NK-92 (cell line): ENCODE measurements at regions not wholly inside any gene's neighbourhood (a gene's known extent, or its start where the extent isn't known, plus 50 kb on each side); places are given as distances from the start of the nearest gene placed in this dataset.
"Not testable (repeated sequence)": the region's sequence is repeated elsewhere in the genome, so short reads cannot be mapped to it uniquely, and the experiment has no call there.

ENCODE experiments used
- DNase-seq: peaks from one replicate; lab custom pipeline; 2025; ENCODE audit not compliant: unreplicated experiment; lab: John Stamatoyannopoulos, UW

DNA sequence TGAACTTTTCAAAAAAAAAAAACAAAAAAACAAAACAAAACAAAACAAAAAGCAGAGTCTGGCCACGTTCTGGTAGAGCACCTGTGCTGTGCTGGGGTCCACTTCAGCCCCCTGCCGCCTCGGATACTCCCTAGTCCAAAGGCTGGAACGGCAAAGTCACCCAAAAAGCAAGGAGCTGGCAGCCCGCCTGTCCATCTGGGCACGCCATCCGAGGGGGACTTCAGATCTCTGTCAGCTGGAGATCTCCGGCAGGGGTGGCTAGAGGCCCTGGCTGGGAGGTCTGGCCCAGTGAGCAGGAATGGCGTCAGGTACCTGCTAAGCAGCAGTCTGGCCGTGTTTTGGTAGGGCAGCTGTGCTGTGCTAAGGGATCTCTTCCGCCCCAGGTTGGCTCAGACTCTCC is 152.3 kb upstream of the ZNF516 start:
- DNase-seq: no peak

DNA sequence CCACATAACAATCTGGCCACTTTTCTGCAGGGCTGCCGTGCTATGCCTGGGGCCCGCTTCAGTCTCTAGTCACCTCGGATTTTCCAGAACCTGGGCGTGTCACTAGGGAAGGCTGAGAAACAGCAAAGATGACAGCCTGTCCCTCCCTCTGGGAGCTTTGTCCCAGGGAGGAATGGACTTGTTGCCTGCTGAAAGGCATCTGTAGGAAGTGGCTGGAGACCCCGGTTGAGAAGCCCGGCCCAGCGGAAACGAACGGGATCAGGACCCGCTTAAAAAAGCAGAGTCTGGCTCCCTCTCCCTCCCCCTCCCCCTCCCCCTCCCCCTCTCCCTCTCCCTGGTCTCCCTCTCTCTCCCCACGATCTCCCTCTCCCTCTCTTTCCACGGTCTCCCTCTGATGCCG is 149.5 kb upstream of the ZNF516 start:
- no peak for DNase-seq

DNA sequence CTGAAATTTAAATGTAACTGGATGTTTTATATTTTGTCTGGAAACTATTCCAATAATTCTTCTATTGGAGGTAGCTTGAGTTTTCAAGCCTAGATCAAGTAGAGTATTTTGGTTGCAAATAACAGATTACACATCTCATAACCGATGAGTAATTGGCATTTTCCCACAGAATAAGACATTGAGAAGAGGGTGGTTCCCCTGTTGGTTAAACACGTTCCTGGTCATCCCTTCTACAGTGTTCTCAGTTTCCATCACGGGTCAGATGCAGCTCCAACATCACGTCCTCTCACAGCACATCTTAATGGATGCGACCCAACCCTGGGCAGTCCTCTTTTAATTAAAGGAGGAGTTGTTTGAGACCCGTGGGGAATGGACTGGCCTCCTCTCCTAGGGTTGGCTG is 149.0 kb upstream of the ZNF516 start:
- no peak for DNase-seq

DNA sequence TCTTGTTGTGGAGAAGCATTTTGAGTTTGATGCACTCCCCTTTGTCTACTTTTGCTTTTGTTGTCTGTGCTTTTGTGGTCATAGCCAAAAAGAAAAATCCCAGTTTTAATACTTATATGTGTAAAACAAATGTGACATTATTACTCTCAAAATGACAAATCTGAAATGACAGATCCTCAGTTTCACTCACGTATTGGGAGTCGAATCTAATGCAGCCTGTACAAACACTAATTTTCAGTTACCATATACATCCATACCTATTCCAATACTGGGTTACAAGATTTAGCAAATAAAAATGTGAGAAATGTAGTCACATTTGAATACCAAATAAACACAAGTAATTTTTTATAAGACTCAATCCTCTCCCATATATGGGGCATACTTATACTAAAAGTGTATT is 148.2 kb upstream of the ZNF516 start:
- DNase-seq: no peak

GRCh38 chr18:76640438-76640837 is 145.4 kb upstream of the ZNF516 start:
- no peak for DNase-seq

DNA sequence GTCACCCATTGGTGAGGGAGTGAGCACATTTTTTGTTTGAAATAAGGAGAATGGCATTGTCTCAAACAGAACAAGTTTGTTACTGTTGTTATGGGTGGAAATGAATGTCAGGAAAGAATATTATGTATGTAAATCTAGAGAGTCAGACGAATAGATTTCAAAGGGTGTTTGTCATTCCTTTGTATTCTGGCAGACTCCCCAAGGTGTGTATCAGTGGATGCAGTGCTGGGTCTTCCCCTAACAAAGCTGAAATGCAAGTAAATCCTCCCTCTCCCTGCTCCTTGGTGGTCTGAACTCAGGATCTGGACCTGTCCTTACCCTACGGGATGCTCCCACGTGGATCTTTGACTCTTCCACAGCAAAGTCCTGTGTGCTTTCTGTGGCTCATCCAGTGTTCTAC is 139.5 kb upstream of the ZNF516 start:
- no peak for DNase-seq

DNA sequence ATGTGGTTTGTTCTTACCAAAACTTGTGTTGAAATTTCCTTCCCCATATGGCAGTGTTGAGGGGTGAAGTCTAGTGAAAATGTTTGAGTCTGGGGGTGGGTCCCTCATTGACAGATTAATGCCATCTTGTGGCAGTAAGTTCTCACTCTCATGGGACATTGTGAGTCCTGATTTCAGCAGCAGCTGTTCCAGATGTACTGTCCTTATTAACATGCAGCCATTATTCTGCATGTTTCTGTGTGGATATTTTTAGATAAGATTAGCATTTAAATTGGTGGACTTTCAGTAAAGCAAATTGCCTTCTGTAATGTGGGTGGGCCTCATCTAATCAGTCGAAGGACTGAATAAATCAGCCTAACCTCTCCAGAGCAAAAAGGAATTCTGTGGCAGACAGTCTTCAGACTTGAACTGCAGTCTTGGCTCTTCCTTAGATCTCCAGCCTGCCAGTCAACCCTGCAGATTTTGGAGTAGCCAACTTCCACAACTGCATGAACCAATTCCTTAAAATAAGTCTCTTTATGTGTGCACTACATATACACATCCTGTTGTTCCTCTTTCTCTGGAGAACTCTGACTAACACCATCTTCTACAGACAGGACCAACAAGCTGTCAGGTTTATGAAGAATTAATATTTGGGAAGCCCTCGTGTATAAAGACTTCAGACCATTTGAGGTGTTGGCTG is 138.7 kb upstream of the ZNF516 start:
- no peak for DNase-seq

GRCh38 chr18:76627444-76627843 is 132.4 kb upstream of the ZNF516 start:
- no peak for DNase-seq

DNA sequence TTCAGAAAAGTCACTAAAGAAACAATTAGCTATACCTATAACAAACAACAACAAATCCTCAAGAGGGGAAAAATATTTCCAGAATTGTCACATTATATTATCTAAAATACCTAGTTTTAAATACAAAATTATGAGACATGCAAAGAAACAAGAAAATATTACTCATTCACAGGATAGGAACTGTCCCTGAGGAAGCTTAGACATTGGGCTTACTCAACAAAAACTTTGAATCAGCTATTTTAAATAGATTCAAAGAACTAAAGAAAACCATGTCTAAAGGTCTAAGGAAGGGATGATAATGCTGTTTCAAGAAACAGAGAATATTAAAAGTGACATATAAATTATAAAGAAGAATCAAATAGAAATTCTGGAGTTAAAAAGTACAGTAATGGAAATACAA is 131.9 kb upstream of the ZNF516 start:
- no peak for DNase-seq

DNA sequence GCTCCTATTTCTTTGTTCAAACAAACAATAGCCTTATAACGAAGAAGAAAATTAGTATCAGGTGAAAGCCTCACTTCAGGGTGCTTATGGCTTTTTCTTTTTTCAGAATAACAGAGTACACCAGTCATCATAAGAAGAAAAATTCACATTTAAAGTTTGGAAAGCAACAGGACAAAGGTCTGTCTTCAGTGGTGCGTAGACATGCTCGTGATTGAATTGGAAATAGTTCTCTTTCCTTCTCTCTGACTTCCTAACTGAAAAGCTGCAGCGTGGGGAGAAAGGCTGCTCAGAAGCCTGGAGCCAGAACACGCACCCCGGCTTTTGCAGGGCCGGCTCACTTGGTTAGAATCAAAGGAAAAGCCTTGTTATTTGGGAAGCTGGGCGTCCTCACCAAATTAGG is 127.6 kb upstream of the ZNF516 start:
- no peak for DNase-seq

GRCh38 chr18:76621782-76622495 is 126.9 kb upstream of the ZNF516 start:
- DNase-seq: no peak

- DNase-seq: no peak
Measured at GRCh38 chr18:76621226-76621625, 126.2 kb upstream of the ZNF516 start.

- no peak for DNase-seq
Measured at GRCh38 chr18:76620321-76621170, 125.5 kb upstream of the ZNF516 start.

DNA sequence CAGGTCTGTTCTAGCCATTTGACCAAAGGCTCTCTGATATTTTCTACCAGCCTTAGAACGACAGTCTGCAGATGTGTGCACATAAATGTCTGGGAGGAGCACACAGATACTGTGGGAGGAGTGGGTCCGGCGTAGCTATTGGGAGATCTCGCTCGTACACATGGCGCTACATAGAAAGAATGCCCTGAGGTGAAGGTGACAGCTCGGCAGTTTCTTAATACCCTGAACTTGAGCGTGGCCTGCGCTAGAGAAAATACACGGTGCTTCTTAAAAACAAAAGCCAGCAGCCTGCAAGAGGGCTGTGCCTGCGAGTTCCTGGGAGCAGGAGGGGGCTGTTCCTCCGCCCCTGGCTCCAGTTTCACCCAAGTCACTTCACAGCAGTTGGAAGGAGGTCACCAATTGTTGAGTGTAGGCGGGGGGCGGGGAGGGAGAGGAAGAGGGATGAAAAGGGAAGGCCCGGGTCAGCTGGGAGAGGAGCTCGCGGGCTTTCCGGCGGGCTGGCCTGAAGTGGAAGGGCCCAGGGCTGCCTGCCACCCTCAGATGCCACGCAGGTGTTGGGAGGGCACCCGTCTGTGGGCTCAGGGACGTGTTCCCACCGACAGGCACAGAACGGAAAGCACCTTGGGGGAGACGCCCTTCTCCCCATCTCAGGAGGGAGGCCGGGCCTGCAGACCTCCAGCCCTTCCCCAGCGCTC is 124.7 kb upstream of the ZNF516 start:
- no peak for DNase-seq

GRCh38 chr18:76619261-76619620 is 124.2 kb upstream of the ZNF516 start:
- DNase-seq: no peak

DNA sequence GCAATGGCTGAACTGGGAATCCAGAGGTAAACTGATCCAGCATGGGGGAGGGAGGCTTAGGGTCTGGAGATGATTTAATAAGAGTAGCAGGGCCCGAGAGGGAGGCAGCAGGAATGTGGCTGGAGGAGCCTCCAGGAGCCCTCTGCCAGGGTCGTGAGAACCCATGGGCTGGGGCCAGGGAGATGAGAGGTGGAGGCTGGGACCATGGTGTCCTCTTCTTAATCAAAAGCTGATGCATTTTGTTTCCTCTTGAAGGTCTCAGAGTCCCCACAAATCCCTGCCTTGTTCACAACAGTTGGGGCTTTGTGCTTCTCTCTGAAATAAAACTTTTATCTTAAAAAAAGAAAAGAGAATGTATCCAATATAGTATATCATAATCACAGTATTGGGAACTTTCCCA is 123.7 kb upstream of the ZNF516 start:
- DNase-seq: no peak

DNA sequence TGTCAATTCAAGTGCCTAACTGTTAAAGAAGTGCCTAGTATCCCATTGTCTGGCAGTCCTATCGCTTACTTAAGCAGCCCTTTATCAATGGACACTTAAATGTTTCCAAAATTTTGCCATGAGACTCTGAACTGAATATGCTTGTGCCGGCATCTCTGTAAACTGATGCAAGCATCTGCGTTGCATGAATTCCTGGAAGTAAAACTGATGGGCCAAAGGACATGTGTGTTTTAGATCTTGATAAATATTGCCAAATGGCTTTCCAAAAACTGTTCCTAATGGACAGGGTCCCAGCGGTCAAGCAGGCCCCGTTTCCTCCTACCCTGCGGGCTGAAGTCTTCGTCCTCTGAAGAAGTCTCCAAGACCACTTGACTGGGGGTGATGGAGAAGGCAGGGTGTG is 121.3 kb upstream of the ZNF516 start:
- no peak for DNase-seq

DNA sequence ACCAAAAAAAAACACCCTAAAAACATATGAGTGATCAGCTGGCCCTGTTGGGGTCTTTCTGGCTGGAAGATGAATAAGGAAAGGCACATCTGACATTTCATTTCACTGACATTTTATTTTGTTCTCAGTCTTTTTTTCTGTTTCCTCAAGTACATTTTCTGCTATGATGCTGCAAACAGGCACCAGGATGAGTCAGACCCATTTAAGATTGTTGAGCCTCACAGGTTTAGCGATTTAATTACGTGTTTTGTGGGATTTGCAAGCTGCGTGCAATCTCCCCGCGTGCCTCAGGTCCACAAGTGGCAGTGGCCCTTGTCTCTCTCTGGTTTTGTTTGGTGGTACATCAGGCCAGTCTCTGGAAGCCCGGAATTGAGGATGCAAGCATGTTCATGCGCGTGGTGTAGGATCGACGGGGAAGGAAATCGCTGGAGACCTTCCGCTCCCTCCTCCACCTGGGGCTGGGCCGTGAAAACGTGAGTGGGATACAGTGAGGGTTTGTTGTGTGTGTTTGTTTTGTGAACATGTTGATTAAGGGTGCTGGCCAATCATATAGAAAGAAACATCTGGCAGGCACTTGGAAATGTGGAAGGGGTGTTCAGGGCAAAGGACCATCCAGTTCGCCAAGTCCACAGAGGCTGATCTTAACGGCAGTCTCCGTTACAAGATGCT is 120.2 kb upstream of the ZNF516 start:
- DNase-seq: no peak

- no peak for DNase-seq
Measured at GRCh38 chr18:76613755-76614120, 118.7 kb upstream of the ZNF516 start.

DNA sequence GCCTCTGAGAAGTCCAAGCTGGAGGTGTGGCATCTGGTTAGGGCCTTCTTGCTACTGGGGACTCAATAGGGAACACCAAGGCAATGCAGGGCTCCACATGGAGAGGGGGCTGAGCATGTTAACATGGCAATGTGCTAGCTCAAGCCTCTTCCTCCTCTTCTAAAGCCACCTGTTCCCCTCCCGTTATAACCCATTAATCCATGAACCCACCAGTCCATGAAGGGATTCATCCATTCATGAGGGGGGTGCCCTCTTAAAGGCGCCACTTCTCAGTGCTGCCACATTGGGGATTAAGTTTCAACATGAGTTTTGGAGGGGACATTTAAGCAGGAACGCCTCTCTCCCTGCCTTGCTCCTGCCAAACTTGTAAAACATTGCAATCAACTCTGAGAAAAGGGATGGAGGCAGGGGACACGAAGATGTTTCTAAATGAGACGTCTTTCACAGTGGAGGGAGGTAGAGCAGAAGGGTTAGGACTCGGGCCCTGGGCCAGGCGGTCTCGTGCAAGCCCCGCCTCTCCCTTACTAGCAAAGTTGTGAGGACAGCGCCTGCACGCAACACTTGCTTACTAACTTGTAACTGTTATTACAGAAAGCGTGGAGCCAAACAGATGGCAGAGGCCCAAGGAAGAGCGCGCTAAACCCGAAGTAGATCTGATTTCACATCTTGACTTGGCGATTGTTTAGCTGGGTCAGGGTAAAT is 118.2 kb upstream of the ZNF516 start:
- DNase-seq: no peak

GRCh38 chr18:76611750-76612045 is 116.7 kb upstream of the ZNF516 start:
- not testable (repeated sequence) for DNase-seq
